ENCODE measurements at regions not wholly inside any gene's neighbourhood (a gene's known extent, or its start where the extent isn't known, plus 50 kb on each side); places are given as distances from the start of the nearest gene placed in this dataset.

GRCh38 chr3:30189900-30190299 is 416.5 kb upstream of the TGFBR2 start:
- H3K9me3 ChIP-seq (ENCODE audit: control insufficient read depth, insufficient read depth, low read length) = no peaks in the 10 kb centered on the region

GRCh38 chr3:30193625-30194044 is 412.8 kb upstream of the TGFBR2 start:
- Histone ChIP-seq H3K9me3 (ENCODE audit: control insufficient read depth, insufficient read depth, low read length) (no peaks in the 10 kb centered on the region), H3K4me1 (ENCODE audit: insufficient read depth, low read length) (no peaks in the 10 kb centered on the region), H3K36me3 (ENCODE audit: insufficient read depth, low read length) (no peaks in the 10 kb centered on the region), H3K9ac (ENCODE audit: low read depth, low read length) (no peak overlapping the region)

More at GRCh38 chr3:30189900-30190299, 416.5 kb upstream of the TGFBR2 start:
- Histone ChIP-seq H3K9ac (ENCODE audit: low read depth, low read length) (no peak overlapping the region), H3K36me3 (ENCODE audit: insufficient read depth, low read length) (no peaks in the 10 kb centered on the region), H3K4me1 (ENCODE audit: insufficient read depth, low read length) (no peaks in the 10 kb centered on the region; the same call in 1 of the 2 replicates)

- no peaks in the 10 kb centered on the region for H3K9me3 ChIP-seq (ENCODE audit: control insufficient read depth, insufficient read depth, low read length)
- no peaks in the 10 kb centered on the region for H3K36me3 ChIP-seq (ENCODE audit: insufficient read depth, low read length)
- H3K4me1 ChIP-seq (ENCODE audit: insufficient read depth, low read length) = no peaks in the 10 kb centered on the region
- no peak overlapping the region for H3K9ac ChIP-seq (ENCODE audit: low read depth, low read length)
Observed at GRCh38 chr3:30195352-30195751, 411.0 kb upstream of the TGFBR2 start.

GRCh38 chr3:30198162-30198561 is 408.2 kb upstream of the TGFBR2 start:
- no peaks in the 10 kb centered on the region for H3K9me3 ChIP-seq (ENCODE audit: control insufficient read depth, insufficient read depth, low read length)
- H3K9ac ChIP-seq (ENCODE audit: low read depth, low read length) = no peak overlapping the region
- no peaks in the 10 kb centered on the region for H3K4me1 ChIP-seq (ENCODE audit: insufficient read depth, low read length)
- no peaks in the 10 kb centered on the region for H3K36me3 ChIP-seq (ENCODE audit: insufficient read depth, low read length)

GRCh38 chr3:30199096-30199759 is 407.2 kb upstream of the TGFBR2 start:
- no peaks in the 10 kb centered on the region for H3K9me3 ChIP-seq (ENCODE audit: control insufficient read depth, insufficient read depth, low read length)
- H3K9ac ChIP-seq (ENCODE audit: low read depth, low read length) = no peak overlapping the region
- H3K36me3 ChIP-seq (ENCODE audit: insufficient read depth, low read length) = no peaks in the 10 kb centered on the region
- no peaks in the 10 kb centered on the region for H3K4me1 ChIP-seq (ENCODE audit: insufficient read depth, low read length)

- Histone ChIP-seq H3K36me3 (ENCODE audit: insufficient read depth, low read length) (no peaks in the 10 kb centered on the region), H3K4me1 (ENCODE audit: insufficient read depth, low read length) (no peaks in the 10 kb centered on the region), H3K9me3 (ENCODE audit: control insufficient read depth, insufficient read depth, low read length) (no peaks in the 10 kb centered on the region)
Observed at GRCh38 chr3:30199855-30200254, 406.5 kb upstream of the TGFBR2 start.

GRCh38 chr3:30201715-30202114 is 404.7 kb upstream of the TGFBR2 start:
- Histone ChIP-seq H3K36me3 (ENCODE audit: insufficient read depth, low read length) (no peaks in the 10 kb centered on the region), H3K9me3 (ENCODE audit: control insufficient read depth, insufficient read depth, low read length) (no peaks in the 10 kb centered on the region), H3K4me1 (ENCODE audit: insufficient read depth, low read length) (no peaks in the 10 kb centered on the region), H3K9ac (ENCODE audit: low read depth, low read length) (no peak overlapping the region)

More at GRCh38 chr3:30199855-30200254, 406.5 kb upstream of the TGFBR2 start:
- no peak overlapping the region for H3K9ac ChIP-seq (ENCODE audit: low read depth, low read length)

GRCh38 chr3:30203301-30203700 is 403.1 kb upstream of the TGFBR2 start:
- Histone ChIP-seq H3K9ac (ENCODE audit: low read depth, low read length) (no peak overlapping the region), H3K4me1 (ENCODE audit: insufficient read depth, low read length) (no peaks in the 10 kb centered on the region), H3K9me3 (ENCODE audit: control insufficient read depth, insufficient read depth, low read length) (no peaks in the 10 kb centered on the region), H3K36me3 (ENCODE audit: insufficient read depth, low read length) (no peaks in the 10 kb centered on the region)

- Histone ChIP-seq H3K36me3 (ENCODE audit: insufficient read depth, low read length) (no peaks in the 10 kb centered on the region), H3K9me3 (ENCODE audit: control insufficient read depth, insufficient read depth, low read length) (no peaks in the 10 kb centered on the region), H3K4me1 (ENCODE audit: insufficient read depth, low read length) (no peaks in the 10 kb centered on the region)
Observed at GRCh38 chr3:30204126-30204525, 402.3 kb upstream of the TGFBR2 start.

GRCh38 chr3:30206051-30206450 is 400.4 kb upstream of the TGFBR2 start:
- no peaks in the 10 kb centered on the region for H3K9me3 ChIP-seq (ENCODE audit: control insufficient read depth, insufficient read depth, low read length)
- no peaks in the 10 kb centered on the region for H3K4me1 ChIP-seq (ENCODE audit: insufficient read depth, low read length)
- no peaks in the 10 kb centered on the region for H3K36me3 ChIP-seq (ENCODE audit: insufficient read depth, low read length)
- no peak overlapping the region for H3K9ac ChIP-seq (ENCODE audit: low read depth, low read length)

More at GRCh38 chr3:30204126-30204525, 402.3 kb upstream of the TGFBR2 start:
- no peak overlapping the region for H3K9ac ChIP-seq (ENCODE audit: low read depth, low read length)

GRCh38 chr3:30221619-30222018 is 384.8 kb upstream of the TGFBR2 start:
- Histone ChIP-seq H3K36me3 (ENCODE audit: insufficient read depth, low read length) (no peaks in the 10 kb centered on the region), H3K4me1 (ENCODE audit: insufficient read depth, low read length) (no peaks in the 10 kb centered on the region), H3K9ac (ENCODE audit: low read depth, low read length) (no peak overlapping the region), H3K9me3 (ENCODE audit: control insufficient read depth, insufficient read depth, low read length) (no peaks in the 10 kb centered on the region)

GRCh38 chr3:30222441-30222840 is 384.0 kb upstream of the TGFBR2 start:
- Histone ChIP-seq H3K9ac (ENCODE audit: low read depth, low read length) (no peak overlapping the region), H3K9me3 (ENCODE audit: control insufficient read depth, insufficient read depth, low read length) (no peaks in the 10 kb centered on the region), H3K4me1 (ENCODE audit: insufficient read depth, low read length) (no peaks in the 10 kb centered on the region), H3K36me3 (ENCODE audit: insufficient read depth, low read length) (no peaks in the 10 kb centered on the region)

- Histone ChIP-seq H3K9me3 (ENCODE audit: control insufficient read depth, insufficient read depth, low read length) (no peaks in the 10 kb centered on the region), H3K36me3 (ENCODE audit: insufficient read depth, low read length) (no peaks in the 10 kb centered on the region), H3K9ac (ENCODE audit: low read depth, low read length) (no peak overlapping the region), H3K4me1 (ENCODE audit: insufficient read depth, low read length) (no peaks in the 10 kb centered on the region)
Observed at GRCh38 chr3:30225021-30225420, 381.4 kb upstream of the TGFBR2 start.

GRCh38 chr3:30226601-30227151 is 379.7 kb upstream of the TGFBR2 start:
- Histone ChIP-seq H3K4me1 (ENCODE audit: insufficient read depth, low read length) (peaks cover 4% of the 10 kb centered on the region; the same call in 1 of the 2 replicates), H3K9ac (ENCODE audit: low read depth, low read length) (no peak overlapping the region), H3K36me3 (ENCODE audit: insufficient read depth, low read length) (no peaks in the 10 kb centered on the region), H3K9me3 (ENCODE audit: control insufficient read depth, insufficient read depth, low read length) (no peaks in the 10 kb centered on the region)

- H3K36me3 ChIP-seq (ENCODE audit: insufficient read depth, low read length) = no peaks in the 10 kb centered on the region
- H3K4me1 ChIP-seq (ENCODE audit: insufficient read depth, low read length) = peaks cover 8% of the 10 kb centered on the region; the same call in 1 of the 2 replicates
- H3K9me3 ChIP-seq (ENCODE audit: control insufficient read depth, insufficient read depth, low read length) = no peaks in the 10 kb centered on the region
- no peak overlapping the region for H3K9ac ChIP-seq (ENCODE audit: low read depth, low read length)
Observed at GRCh38 chr3:30227571-30228301, 378.7 kb upstream of the TGFBR2 start.

Measured in ES-I3 (cell line).